Neural crest cell (in vitro differentiated cells): ENCODE measurements at regions not wholly inside any gene's neighbourhood (a gene's known extent, or its start where the extent isn't known, plus 50 kb on each side); places are given as distances from the start of the nearest gene placed in this dataset.

Experiments used
- DNase-seq: peaks from one replicate; pipeline ENCODE4 v3.0.0; 2021; ENCODE audit warnings: low read depth, mixed read lengths, low spot score
- H3K27ac Mint-ChIP-seq: one replicate; pipeline ENCODE4 v1.8.0; 2021; ENCODE audit warnings: mild to moderate bottlenecking, mixed read lengths; ENCODE audit not compliant: unreplicated experiment
- H3K27me3 Mint-ChIP-seq: 2 replicates; pipeline ENCODE4 v1.8.0; 2021; ENCODE audit warnings: low read depth, mild to moderate bottlenecking, mixed read lengths
- H3K36me3 Mint-ChIP-seq: 2 replicates; pipeline ENCODE4 v1.8.0; 2021; ENCODE audit warnings: low read depth, mild to moderate bottlenecking, mixed read lengths
- H3K4me1 Mint-ChIP-seq: 2 replicates; pipeline ENCODE4 v1.8.0; 2021; ENCODE audit warnings: mixed read lengths
- H3K4me3 Mint-ChIP-seq: one replicate; pipeline ENCODE4 v1.8.0; 2021; ENCODE audit warnings: mild to moderate bottlenecking, mixed read lengths
- H3K9me3 Mint-ChIP-seq: 2 replicates; pipeline ENCODE4 v1.8.0; 2021; ENCODE audit warnings: mixed read lengths
- CTCF ChIP-seq: fragments of 200-600 bp; sonication (generic); conservative IDR thresholded peaks from 2 replicates; pipeline ENCODE4 v1.5.0; 2021; ENCODE audit warnings: antibody characterized with exemption, mild to moderate bottlenecking

- Mint-ChIP-seq H3K27ac (no peak overlapping the region), H3K36me3 (no peaks in the 10 kb centered on the region), H3K9me3 (no peaks in the 10 kb centered on the region), H3K4me1 (peaks cover 7% of the 10 kb centered on the region), H3K4me3 (no peak overlapping the region), H3K27me3 (no peaks in the 10 kb centered on the region)
- TF ChIP-seq CTCF, result no peak
- no peak for DNase-seq
These were observed 573.6 kb upstream of the ARRDC4 start for GRCh38 chr15:97386940-97387339.

GRCh38 chr15:97401195-97401594 lies 559.3 kb upstream of the ARRDC4 start:
- no peak for DNase-seq
- H3K36me3 Mint-ChIP-seq, result no peaks in the 10 kb centered on the region
- no peaks in the 10 kb centered on the region for H3K27me3 Mint-ChIP-seq
- no peak for TF ChIP-seq CTCF
- peaks cover 5% of the 10 kb centered on the region for H3K9me3 Mint-ChIP-seq
- H3K4me3 Mint-ChIP-seq, result no peak overlapping the region
- H3K27ac Mint-ChIP-seq, result no peak overlapping the region
- peaks cover 8% of the 10 kb centered on the region for H3K4me1 Mint-ChIP-seq

- DNase-seq, result no peak
- no peaks in the 10 kb centered on the region for H3K36me3 Mint-ChIP-seq
These were observed 558.5 kb upstream of the ARRDC4 start for GRCh38 chr15:97401970-97402369.

GRCh38 chr15:97406841-97407240 lies 553.7 kb upstream of the ARRDC4 start:
- TF ChIP-seq CTCF, result no peak
- H3K4me3 Mint-ChIP-seq, result no peak overlapping the region
- no peak overlapping the region for H3K27ac Mint-ChIP-seq
- peaks cover 3% of the 10 kb centered on the region for H3K9me3 Mint-ChIP-seq
- H3K4me1 Mint-ChIP-seq, result no peaks in the 10 kb centered on the region
- no peak for DNase-seq
- H3K36me3 Mint-ChIP-seq, result no peaks in the 10 kb centered on the region
- no peaks in the 10 kb centered on the region for H3K27me3 Mint-ChIP-seq

More at GRCh38 chr15:97401970-97402369, 558.5 kb upstream of the ARRDC4 start:
- H3K4me3 Mint-ChIP-seq, result no peak overlapping the region
- peaks cover 5% of the 10 kb centered on the region for H3K9me3 Mint-ChIP-seq
- TF ChIP-seq CTCF, result no peak
- H3K27me3 Mint-ChIP-seq, result no peaks in the 10 kb centered on the region
- no peak overlapping the region for H3K27ac Mint-ChIP-seq
- peaks cover 8% of the 10 kb centered on the region for H3K4me1 Mint-ChIP-seq

GRCh38 chr15:97410897-97411575 lies 549.5 kb upstream of the ARRDC4 start:
- no peak for DNase-seq
- no peak for TF ChIP-seq CTCF
- Mint-ChIP-seq H3K27ac (no peak overlapping the region), H3K4me1 (no peaks in the 10 kb centered on the region), H3K9me3 (no peaks in the 10 kb centered on the region), H3K27me3 (no peaks in the 10 kb centered on the region), H3K4me3 (no peak overlapping the region), H3K36me3 (no peaks in the 10 kb centered on the region)
